ENCODE measurements at regions not wholly inside any gene's neighbourhood (a gene's known extent, or its start where the extent isn't known, plus 50 kb on each side); places are given as distances from the start of the nearest gene placed in this dataset.

GRCh38 chr11:81059356-81059755 lies 1618.5 kb upstream of the TENM4 start:
- TF ChIP-seq POLR2A (IDR thresholded peaks at IDR 0.05) (no peak), CTCF (IDR thresholded peaks at IDR 0.05) (no peak)
